Sigmoid colon (tissue), 4 donors: ENCODE measurements at regions not wholly inside any gene's neighbourhood (a gene's known extent, or its start where the extent isn't known, plus 50 kb on each side); places are given as distances from the start of the nearest gene placed in this dataset.

Source experiments
- EP300 ChIP-seq, 4 donors: sonication (generic); formaldehyde crosslinking; IDR thresholded peaks; one replicate each; pipeline ENCODE4 v1.6.1; 2017; ENCODE audit warnings: antibody characterized with exemption in 4 of 4
- POLR2A ChIP-seq, 2 donors: fragments of 450-650 bp; IDR thresholded peaks; one replicate each; pipeline ENCODE4 v1.6.1; 2016; ENCODE audit warnings: antibody characterized with exemption in 2 of 2, mild to moderate bottlenecking in 2 of 2, moderate library complexity in 2 of 2

GRCh38 chr4:152104356-152104755 lies 343.5 kb upstream of the GATB start:
- no peak for TF ChIP-seq POLR2A (IDR thresholded peaks at IDR 0.05)
- TF ChIP-seq EP300 (IDR thresholded peaks at IDR 0.05), result no peak
